ENCODE measurements at regions not wholly inside any gene's neighbourhood (a gene's known extent, or its start where the extent isn't known, plus 50 kb on each side); places are given as distances from the start of the nearest gene placed in this dataset.

GRCh38 chr4:104629601-104630000, 134.9 kb upstream of the CXXC4 start:
- H3K27ac Mint-ChIP-seq (ENCODE audit: unreplicated experiment) = no peak overlapping the region
- ChIA-PET CTCF (no interaction called here), POLR2A (no interaction called here)
- Histone ChIP-seq H3K9me3 (no peaks in the 10 kb centered on the region), H3K4me3 (ENCODE audit: low read depth, low read length) (no peak overlapping the region), H3K36me3 (ENCODE audit: control insufficient read depth, insufficient read depth, low read length) (no peaks in the 10 kb centered on the region), H3K4me1 (no peaks in the 10 kb centered on the region), H3K27me3 (replicated peaks; ENCODE audit: control insufficient read depth, insufficient read depth, low read length) (no peaks in the 10 kb centered on the region)
- H3K36me3 Mint-ChIP-seq (ENCODE audit: insufficient read depth, unreplicated experiment) = no peaks in the 10 kb centered on the region
- intact Hi-C loops (cut with micrococcal nuclease; ENCODE audit: unreplicated experiment) = no loop called here
- no peak overlapping the region for H3K4me3 Mint-ChIP-seq (ENCODE audit: unreplicated experiment)
- DNase-seq = no peak
- BruUV-seq (replicated peaks) = no TSS peak
- H3K27me3 Mint-ChIP-seq (ENCODE audit: insufficient read depth, unreplicated experiment) = no peaks in the 10 kb centered on the region
- no peaks in the 10 kb centered on the region for H3K9me3 Mint-ChIP-seq (ENCODE audit: unreplicated experiment)
- TF ChIP-seq CTCF (IDR thresholded peaks at IDR 0.05; ENCODE audit: insufficient read depth in 1 of 2, low read depth in 1 of 2, low read length in 1 of 2, severe bottlenecking in 1 of 2, unreplicated experiment in 1 of 2) = no peak
- no peaks in the 10 kb centered on the region for H3K4me1 Mint-ChIP-seq (ENCODE audit: low read depth, unreplicated experiment)

GRCh38 chr4:104630272-104630671, 135.6 kb upstream of the CXXC4 start:
- H3K4me3 Mint-ChIP-seq (ENCODE audit: unreplicated experiment) = no peak overlapping the region
- no peaks in the 10 kb centered on the region for H3K36me3 Mint-ChIP-seq (ENCODE audit: insufficient read depth, unreplicated experiment)
- H3K4me1 Mint-ChIP-seq (ENCODE audit: low read depth, unreplicated experiment) = no peaks in the 10 kb centered on the region
- ChIA-PET POLR2A (no interaction called here), CTCF (no interaction called here)
- Histone ChIP-seq H3K36me3 (ENCODE audit: control insufficient read depth, insufficient read depth, low read length) (no peaks in the 10 kb centered on the region), H3K27me3 (replicated peaks; ENCODE audit: control insufficient read depth, insufficient read depth, low read length) (no peaks in the 10 kb centered on the region), H3K9me3 (no peaks in the 10 kb centered on the region), H3K4me1 (no peaks in the 10 kb centered on the region), H3K4me3 (ENCODE audit: low read depth, low read length) (no peak overlapping the region)
- no peaks in the 10 kb centered on the region for H3K9me3 Mint-ChIP-seq (ENCODE audit: unreplicated experiment)
- BruUV-seq (replicated peaks) = no TSS peak
- intact Hi-C loops (cut with micrococcal nuclease; ENCODE audit: unreplicated experiment) = no loop called here
- TF ChIP-seq CTCF (IDR thresholded peaks at IDR 0.05; ENCODE audit: insufficient read depth in 1 of 2, low read depth in 1 of 2, low read length in 1 of 2, severe bottlenecking in 1 of 2, unreplicated experiment in 1 of 2) = no peak
- no peak overlapping the region for H3K27ac Mint-ChIP-seq (ENCODE audit: unreplicated experiment)
- peaks cover 3% of the 10 kb centered on the region for H3K27me3 Mint-ChIP-seq (ENCODE audit: insufficient read depth, unreplicated experiment)
- no peak for DNase-seq

GRCh38 chr4:104631000-104631399, 136.3 kb upstream of the CXXC4 start:
- Histone ChIP-seq H3K4me1 (no peaks in the 10 kb centered on the region), H3K36me3 (ENCODE audit: control insufficient read depth, insufficient read depth, low read length) (no peaks in the 10 kb centered on the region), H3K9me3 (no peaks in the 10 kb centered on the region), H3K4me3 (ENCODE audit: low read depth, low read length) (no peak overlapping the region), H3K27me3 (replicated peaks; ENCODE audit: control insufficient read depth, insufficient read depth, low read length) (no peaks in the 10 kb centered on the region)
- Mint-ChIP-seq H3K36me3 (ENCODE audit: insufficient read depth, unreplicated experiment) (no peaks in the 10 kb centered on the region), H3K4me3 (ENCODE audit: unreplicated experiment) (no peak overlapping the region), H3K9me3 (ENCODE audit: unreplicated experiment) (no peaks in the 10 kb centered on the region), H3K4me1 (ENCODE audit: low read depth, unreplicated experiment) (no peaks in the 10 kb centered on the region), H3K27me3 (ENCODE audit: insufficient read depth, unreplicated experiment) (peaks cover 8% of the 10 kb centered on the region), H3K27ac (ENCODE audit: unreplicated experiment) (no peak overlapping the region)
- DNase-seq = no peak
- no TSS peak for BruUV-seq (replicated peaks)
- ChIA-PET CTCF (no interaction called here), POLR2A (no interaction called here)
- no peak for TF ChIP-seq CTCF (IDR thresholded peaks at IDR 0.05; ENCODE audit: insufficient read depth in 1 of 2, low read depth in 1 of 2, low read length in 1 of 2, severe bottlenecking in 1 of 2, unreplicated experiment in 1 of 2)
- intact Hi-C loops (cut with micrococcal nuclease; ENCODE audit: unreplicated experiment) = no loop called here

All from Caco-2 (cell line).